NCI-H1105 (cell line): ENCODE measurements at regions not wholly inside any gene's neighbourhood (a gene's known extent, or its start where the extent isn't known, plus 50 kb on each side); places are given as distances from the start of the nearest gene placed in this dataset.

Source experiments
- DNase-seq: peaks from one replicate; lab custom pipeline; 2025; lab: John Stamatoyannopoulos, UW

DNA sequence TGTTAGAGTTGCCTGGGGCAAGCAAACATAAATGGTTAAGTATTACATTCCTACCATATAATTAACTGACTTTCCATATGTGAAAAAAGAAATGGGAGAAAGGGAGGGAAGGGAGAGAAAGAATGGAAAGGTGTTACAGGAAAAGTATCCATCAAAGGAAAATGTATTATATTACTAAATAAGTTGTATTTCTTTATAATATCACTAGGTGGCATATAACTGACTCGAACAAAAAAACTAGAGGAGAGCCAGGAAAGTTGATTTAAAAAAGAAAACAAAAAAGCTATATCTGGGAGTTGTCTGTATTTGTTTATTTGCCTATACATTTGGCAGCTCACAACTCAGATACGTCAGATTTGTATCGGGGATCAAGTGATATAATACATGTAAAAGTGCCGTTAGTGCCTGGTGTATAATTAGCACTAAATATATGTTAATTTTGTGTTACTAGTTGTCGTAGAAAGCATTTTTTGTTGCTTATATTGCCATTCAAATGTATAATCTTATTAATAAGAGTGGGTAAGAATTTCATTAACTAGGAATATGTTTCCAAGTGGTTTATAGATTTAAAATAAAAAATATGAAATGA lies 59.6 kb upstream of the ADAMTS19 start:
- no peak for DNase-seq

GRCh38 chr5:129405222-129405621 lies 54.9 kb upstream of the ADAMTS19 start:
- DNase-seq = no peak

DNA sequence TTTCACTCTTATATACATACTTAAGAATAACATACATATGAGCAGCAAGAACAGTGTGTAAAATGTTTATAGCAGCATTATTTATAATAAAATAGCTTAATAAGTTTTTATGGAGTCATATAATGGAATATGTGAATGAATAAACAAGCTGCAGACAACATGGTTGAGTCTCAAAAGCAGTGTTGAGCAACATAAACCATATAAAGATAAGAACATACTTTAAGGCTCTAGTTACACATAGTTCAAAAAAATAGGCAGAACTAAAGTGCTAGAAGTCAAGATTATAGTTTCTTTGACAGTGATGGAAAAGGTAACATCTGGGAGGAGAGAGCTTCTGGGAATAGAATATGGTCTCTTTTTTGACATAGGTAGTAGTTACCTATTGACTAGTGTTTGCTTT lies 53.7 kb upstream of the ADAMTS19 start:
- no peak for DNase-seq
